ENCODE measurements at regions not wholly inside any gene's neighbourhood (a gene's known extent, or its start where the extent isn't known, plus 50 kb on each side); places are given as distances from the start of the nearest gene placed in this dataset.
"Not testable (repeated sequence)": the region's sequence is repeated elsewhere in the genome, so short reads cannot be mapped to it uniquely, and the experiment has no call there.

DNA sequence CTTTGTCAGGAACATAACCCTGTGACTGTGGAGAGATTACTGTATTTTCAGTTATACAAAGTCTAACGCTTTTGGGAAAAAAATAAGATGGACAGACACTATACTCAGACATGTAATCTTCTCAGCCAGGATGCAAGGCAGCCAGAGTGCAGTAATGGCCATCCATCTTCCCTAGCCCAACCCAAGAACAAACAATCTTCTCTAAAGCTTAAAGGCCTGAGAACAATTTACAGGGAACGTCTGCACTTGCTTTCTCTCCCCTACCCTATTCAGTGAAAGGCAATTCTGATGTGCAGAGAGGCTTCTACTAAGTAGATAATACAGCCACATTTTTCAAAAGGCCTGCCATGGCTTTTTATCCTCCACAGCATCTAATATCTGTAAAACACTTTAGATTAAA is 471.3 kb downstream of the FGF13 start:
- no peak for ATAC-seq
- peak; percentile 7 for FAIRE-seq
- Histone ChIP-seq H3K4me1 (no peaks in the 10 kb centered on the region), H3K27ac (no peak overlapping the region), H3K4me3 (no peak overlapping the region), H3K9me3 (no peaks in the 10 kb centered on the region), H3K4me2 (no peak overlapping the region)
- no peak for DNase-seq (ENCODE audit: low read depth in 1 of 2, low spot score in 1 of 2)
- WGBS (ENCODE audit: missing lambda C conversion rate): 0% methylated on average over 2 of the region's 2 CpGs
- POLR2A ChIA-PET: no interaction called here
- CTCF ChIA-PET: no interaction called here
- TF ChIP-seq NPAS2 (CRISPR knock-in tag; IDR thresholded peaks at IDR 0.05; ENCODE audit: borderline replicate concordance) (no peak), KDM1A (IDR thresholded peaks at IDR 0.05; ENCODE audit: low read depth) (no peak)

DNA sequence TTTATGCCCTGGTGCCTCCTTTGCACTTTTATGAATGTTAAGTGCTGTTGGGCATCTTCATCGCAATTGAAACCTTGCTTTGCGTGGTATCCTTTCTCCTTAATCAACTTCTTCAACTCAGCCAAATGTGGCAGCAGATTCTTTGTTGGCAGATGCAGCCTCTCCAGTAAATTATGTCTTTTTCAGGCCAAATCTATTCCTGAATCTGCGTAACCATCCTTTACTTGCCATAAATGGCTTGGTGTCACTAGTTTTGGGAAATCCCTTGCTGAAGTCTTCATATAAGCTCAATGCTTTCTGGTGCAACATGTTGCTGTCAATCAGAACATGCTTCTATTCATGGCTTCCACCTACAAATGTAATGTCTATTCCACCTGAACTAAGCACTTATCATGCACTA is 457.5 kb downstream of the FGF13 start:
- TF ChIP-seq RAD21 (conservative IDR thresholded peaks at IDR 0.05 in 1 of 2, IDR thresholded peaks at IDR 0.05 in 1 of 2): no peak
- no peak for TF ChIP-seq NPAS2 (CRISPR knock-in tag; IDR thresholded peaks at IDR 0.05; ENCODE audit: borderline replicate concordance)
- TF ChIP-seq FOSB (CRISPR knock-in tag; IDR thresholded peaks at IDR 0.05): no peak
- no peak for TF ChIP-seq CEBPB (IDR thresholded peaks at IDR 0.05)
- ATAC-seq: no peak
- 2% methylated on average over 3 of the region's 3 CpGs for WGBS (ENCODE audit: missing lambda C conversion rate)
- Histone ChIP-seq H3K27ac (no peak overlapping the region), H3K4me1 (no peaks in the 10 kb centered on the region), H3K9me3 (no peaks in the 10 kb centered on the region), H3K4me3 (no peak overlapping the region), H3K4me2 (no peak overlapping the region)
- FAIRE-seq: no peak
- no peak for DNase-seq (ENCODE audit: low read depth in 1 of 2, low spot score in 1 of 2)
- ChIA-PET POLR2A (no interaction called here), CTCF (no interaction called here)

DNA sequence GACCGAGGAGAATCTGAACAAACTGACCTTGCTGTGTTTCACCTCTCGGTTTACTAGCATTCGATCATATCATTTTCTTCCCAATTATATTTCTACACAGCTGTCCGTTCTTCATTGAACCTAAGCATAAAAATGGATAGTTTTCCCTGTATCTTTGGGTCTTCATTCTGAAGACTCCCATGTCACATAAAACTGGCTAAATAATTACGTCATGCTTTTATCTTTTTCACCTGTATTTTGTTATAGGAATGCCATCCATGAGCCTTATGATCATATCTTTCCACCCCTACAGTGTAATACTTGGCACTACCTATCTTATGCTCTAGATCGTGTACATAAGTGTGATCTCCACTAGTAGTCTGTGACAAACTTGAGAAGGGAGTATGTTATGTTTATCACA is 456.1 kb downstream of the FGF13 start:
- DNase-seq (ENCODE audit: low read depth in 1 of 2, low spot score in 1 of 2) (no peak), ATAC-seq (no peak), FAIRE-seq (no peak)
- Histone ChIP-seq H3K9me3 (no peaks in the 10 kb centered on the region), H3K4me1 (no peaks in the 10 kb centered on the region), H3K4me2 (no peak overlapping the region), H3K27ac (no peak overlapping the region), H3K4me3 (no peak overlapping the region)
- TF ChIP-seq JUN (IDR thresholded peaks at IDR 0.05) (no peak), CHD2 (IDR thresholded peaks at IDR 0.05; ENCODE audit: low read length, partially characterized antibody) (no peak), ZSCAN20 (CRISPR knock-in tag; IDR thresholded peaks at IDR 0.05) (no peak), RCOR1 (IDR thresholded peaks at IDR 0.05; ENCODE audit: low read depth, low read length) (no peak), RFX5 (IDR thresholded peaks at IDR 0.05) (no peak), POLR2A (IDR thresholded peaks at IDR 0.05; ENCODE audit: low read length) (no peak), BHLHE40 (IDR thresholded peaks at IDR 0.05; ENCODE audit: low read depth, low read length) (no peak), ZC3H11A (IDR thresholded peaks at IDR 0.05) (no peak), HEYL (CRISPR knock-in tag; IDR thresholded peaks at IDR 0.05) (no peak), KDM1A (IDR thresholded peaks at IDR 0.05; ENCODE audit: low read depth) (no peak), FOSB (CRISPR knock-in tag; IDR thresholded peaks at IDR 0.05) (no peak), RNF2 (IDR thresholded peaks at IDR 0.05; ENCODE audit: borderline replicate concordance, low read depth) (no peak)
- TF ChIP-seq, protein P1, sequence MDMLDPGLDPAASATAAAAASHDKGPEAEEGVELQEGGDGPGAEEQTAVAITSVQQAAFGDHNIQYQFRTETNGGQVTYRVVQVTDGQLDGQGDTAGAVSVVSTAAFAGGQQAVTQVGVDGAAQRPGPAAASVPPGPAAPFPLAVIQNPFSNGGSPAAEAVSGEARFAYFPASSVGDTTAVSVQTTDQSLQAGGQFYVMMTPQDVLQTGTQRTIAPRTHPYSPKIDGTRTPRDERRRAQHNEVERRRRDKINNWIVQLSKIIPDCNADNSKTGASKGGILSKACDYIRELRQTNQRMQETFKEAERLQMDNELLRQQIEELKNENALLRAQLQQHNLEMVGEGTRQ (IDR thresholded peaks at IDR 0.05): no peak
- TF ChIP-seq, protein P2, sequence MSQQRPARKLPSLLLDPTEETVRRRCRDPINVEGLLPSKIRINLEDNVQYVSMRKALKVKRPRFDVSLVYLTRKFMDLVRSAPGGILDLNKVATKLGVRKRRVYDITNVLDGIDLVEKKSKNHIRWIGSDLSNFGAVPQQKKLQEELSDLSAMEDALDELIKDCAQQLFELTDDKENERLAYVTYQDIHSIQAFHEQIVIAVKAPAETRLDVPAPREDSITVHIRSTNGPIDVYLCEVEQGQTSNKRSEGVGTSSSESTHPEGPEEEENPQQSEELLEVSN (IDR thresholded peaks at IDR 0.05; ENCODE audit: borderline replicate concordance, low read depth): no peak
- TF ChIP-seq, protein P3, sequence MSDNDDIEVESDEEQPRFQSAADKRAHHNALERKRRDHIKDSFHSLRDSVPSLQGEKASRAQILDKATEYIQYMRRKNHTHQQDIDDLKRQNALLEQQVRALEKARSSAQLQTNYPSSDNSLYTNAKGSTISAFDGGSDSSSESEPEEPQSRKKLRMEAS (IDR thresholded peaks at IDR 0.05): no peak
- POLR2A ChIA-PET: no interaction called here
- 1% methylated on average over 6 of the region's 6 CpGs for WGBS (ENCODE audit: missing lambda C conversion rate)
- CTCF ChIA-PET: no interaction called here

DNA sequence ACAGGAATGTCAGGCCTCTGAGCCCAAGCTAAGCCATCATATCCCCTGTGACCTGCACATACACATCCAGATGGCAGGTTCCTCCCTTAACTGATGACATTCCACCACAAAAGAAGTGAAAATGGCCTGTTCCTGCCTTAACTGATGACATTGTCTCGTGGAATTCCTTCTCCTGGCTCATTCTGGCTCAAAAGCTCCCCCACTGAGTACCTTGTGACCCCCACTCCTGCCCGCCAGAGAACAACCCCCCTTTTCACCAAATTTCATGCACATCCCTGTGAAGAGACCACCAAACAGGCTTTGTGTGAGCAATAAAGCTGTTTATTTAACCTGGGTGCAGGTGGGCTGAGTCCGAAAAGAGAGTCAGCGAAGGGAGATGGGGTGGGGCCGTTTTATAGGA is 447.4 kb downstream of the FGF13 start:
- FAIRE-seq; POLR2A ChIA-PET; H3K4me2 ChIP-seq; CTCF ChIA-PET; H3K4me3 ChIP-seq; H3K27ac ChIP-seq; DNase-seq (ENCODE audit: low read depth in 1 of 2, low spot score in 1 of 2); H3K4me1 ChIP-seq; ATAC-seq; H3K9me3 ChIP-seq: not testable (repeated sequence)
- 12% methylated on average over 4 of the region's 5 CpGs for WGBS (ENCODE audit: missing lambda C conversion rate)

DNA sequence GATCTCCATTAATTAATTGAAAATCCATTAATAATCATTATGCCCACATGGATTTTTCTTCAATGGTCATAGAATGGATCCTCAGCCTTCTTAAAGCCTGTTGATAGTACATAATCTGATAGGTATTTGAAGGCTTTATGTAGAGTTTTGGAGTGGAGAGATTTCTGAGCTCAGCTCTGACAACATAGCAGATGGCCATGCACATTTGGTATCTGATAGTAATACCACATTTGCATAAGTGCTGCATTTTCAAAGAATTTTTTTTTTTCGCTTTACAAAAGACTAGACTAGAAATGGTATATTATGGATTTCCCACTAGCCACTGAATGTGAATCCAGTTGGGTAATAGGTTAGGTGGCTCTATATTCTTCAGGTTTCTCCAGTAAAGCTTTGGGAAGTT is 440.6 kb downstream of the FGF13 start:
- Histone ChIP-seq H3K4me3 (no peak overlapping the region), H3K4me1 (no peaks in the 10 kb centered on the region), H3K27ac (no peak overlapping the region), H3K9me3 (no peaks in the 10 kb centered on the region), H3K4me2 (no peak overlapping the region)
- ChIA-PET POLR2A (no interaction called here), CTCF (no interaction called here)
- ATAC-seq: no peak
- WGBS (ENCODE audit: missing lambda C conversion rate): 10% methylated on average over 1 of the region's 1 CpG
- FAIRE-seq: peak; percentile 54
- no peak for DNase-seq (ENCODE audit: low read depth in 1 of 2, low spot score in 1 of 2)
- TF ChIP-seq EHF (CRISPR knock-in tag; IDR thresholded peaks at IDR 0.05): no peak
- TF ChIP-seq, protein P4, sequence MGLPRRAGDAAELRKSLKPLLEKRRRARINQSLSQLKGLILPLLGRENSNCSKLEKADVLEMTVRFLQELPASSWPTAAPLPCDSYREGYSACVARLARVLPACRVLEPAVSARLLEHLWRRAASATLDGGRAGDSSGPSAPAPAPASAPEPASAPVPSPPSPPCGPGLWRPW (IDR thresholded peaks at IDR 0.05): no peak
- TF ChIP-seq NR3C1 (IDR thresholded peaks at IDR 0.05): no peak
- no peak for TF ChIP-seq EHMT2 (IDR thresholded peaks at IDR 0.05; ENCODE audit: low read depth)
- TF ChIP-seq SREBF2 (IDR thresholded peaks at IDR 0.05): no peak
- TF ChIP-seq FOSB (CRISPR knock-in tag; IDR thresholded peaks at IDR 0.05): no peak
- TF ChIP-seq POLR2A (IDR thresholded peaks at IDR 0.05; ENCODE audit: low read length): no peak
- TF ChIP-seq GATA3 (IDR thresholded peaks at IDR 0.05; ENCODE audit: borderline replicate concordance): no peak
- no peak for TF ChIP-seq TP53 (CRISPR knock-in tag; IDR thresholded peaks at IDR 0.05)
- no peak for TF ChIP-seq MAFK (IDR thresholded peaks at IDR 0.05; ENCODE audit: partially characterized antibody)
- no peak for TF ChIP-seq NFE2L2 (conservative IDR thresholded peaks at IDR 0.05; ENCODE audit: low read length)
- no peak for TF ChIP-seq HEYL (CRISPR knock-in tag; IDR thresholded peaks at IDR 0.05)
- no peak for TF ChIP-seq ZFP36 (IDR thresholded peaks at IDR 0.05; ENCODE audit: borderline replicate concordance, partially characterized antibody)
- TF ChIP-seq CBX8 (IDR thresholded peaks at IDR 0.05): no peak
- no peak for TF ChIP-seq ESRRA (IDR thresholded peaks at IDR 0.05; ENCODE audit: borderline replicate concordance, low read length)
- TF ChIP-seq HDAC2 (IDR thresholded peaks at IDR 0.05): no peak
- no peak for TF ChIP-seq HOXA7 (CRISPR knock-in tag; IDR thresholded peaks at IDR 0.05)

All from A549 (cell line).